Right lobe of liver (tissue), 4 donors: ENCODE measurements at regions not wholly inside any gene's neighbourhood (a gene's known extent, or its start where the extent isn't known, plus 50 kb on each side); places are given as distances from the start of the nearest gene placed in this dataset.

Experiments
- CTCF ChIP-seq, 4 donors: fragments of 200-600 bp in 3 of 4; fragments of 450-650 bp in 1 of 4; IDR thresholded peaks; one replicate each; pipeline versions ENCODE4 v1.5.1 to v1.8.0; 2016 to 2022; ENCODE audit warnings: antibody characterized with exemption in 4 of 4, mild to moderate bottlenecking in 2 of 4
- POLR2A ChIP-seq: fragments of 450-650 bp; IDR thresholded peaks from one replicate; pipeline ENCODE4 v1.6.1; 2017; ENCODE audit warnings: antibody characterized with exemption, mild to moderate bottlenecking
- donor health status: DM: no; HTN: no; CAD: no.
- donor health status: DM: no; HTN: no; CAD: no.
- donor health status: DM: no; HTN: yes; CAD: no.

GRCh38 chr3:193905541-193906396, 230.2 kb upstream of the HES1 start:
- TF ChIP-seq CTCF (IDR thresholded peaks at IDR 0.05) (no peak), POLR2A (no peak)
